B cell (primary cell): ENCODE measurements at regions not wholly inside any gene's neighbourhood (a gene's known extent, or its start where the extent isn't known, plus 50 kb on each side); places are given as distances from the start of the nearest gene placed in this dataset.

Source experiments
- EZH2 ChIP-seq: IDR thresholded peaks from 2 replicates; pipeline ENCODE4 v1.6.1; 2012; ENCODE audit warnings: borderline replicate concordance, low read depth, mild to moderate bottlenecking, moderate library complexity, low read length; ENCODE audit not compliant: insufficient read depth, poor library complexity, severe bottlenecking
- TF ChIP-seq, protein P1 (sequence below): fragments of 200-600 bp; IDR thresholded peaks from one replicate; pipeline ENCODE4 v1.8.0; 2022; ENCODE audit warnings: antibody characterized with exemption, mild to moderate bottlenecking

DNA sequence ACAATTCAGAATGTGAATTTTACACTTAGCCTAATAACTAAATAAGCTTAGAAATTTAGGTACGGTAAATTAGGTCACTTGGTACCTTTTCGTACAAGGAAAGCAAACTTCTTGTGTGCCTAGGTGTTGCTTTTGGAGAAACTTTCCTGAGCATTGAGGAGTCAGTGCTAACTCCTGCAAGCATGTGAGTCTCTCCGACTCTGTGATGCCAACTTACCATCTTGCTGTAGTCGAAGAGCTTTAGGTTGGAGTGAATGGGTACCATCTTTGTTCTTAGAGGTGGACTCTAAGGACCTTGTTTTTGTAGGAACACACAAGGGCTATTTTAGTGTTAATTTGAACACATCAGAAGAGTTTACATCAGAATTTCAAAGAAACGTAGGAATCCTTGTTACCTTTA, 688.9 kb downstream of the USP25 start:
- TF ChIP-seq, protein P1, sequence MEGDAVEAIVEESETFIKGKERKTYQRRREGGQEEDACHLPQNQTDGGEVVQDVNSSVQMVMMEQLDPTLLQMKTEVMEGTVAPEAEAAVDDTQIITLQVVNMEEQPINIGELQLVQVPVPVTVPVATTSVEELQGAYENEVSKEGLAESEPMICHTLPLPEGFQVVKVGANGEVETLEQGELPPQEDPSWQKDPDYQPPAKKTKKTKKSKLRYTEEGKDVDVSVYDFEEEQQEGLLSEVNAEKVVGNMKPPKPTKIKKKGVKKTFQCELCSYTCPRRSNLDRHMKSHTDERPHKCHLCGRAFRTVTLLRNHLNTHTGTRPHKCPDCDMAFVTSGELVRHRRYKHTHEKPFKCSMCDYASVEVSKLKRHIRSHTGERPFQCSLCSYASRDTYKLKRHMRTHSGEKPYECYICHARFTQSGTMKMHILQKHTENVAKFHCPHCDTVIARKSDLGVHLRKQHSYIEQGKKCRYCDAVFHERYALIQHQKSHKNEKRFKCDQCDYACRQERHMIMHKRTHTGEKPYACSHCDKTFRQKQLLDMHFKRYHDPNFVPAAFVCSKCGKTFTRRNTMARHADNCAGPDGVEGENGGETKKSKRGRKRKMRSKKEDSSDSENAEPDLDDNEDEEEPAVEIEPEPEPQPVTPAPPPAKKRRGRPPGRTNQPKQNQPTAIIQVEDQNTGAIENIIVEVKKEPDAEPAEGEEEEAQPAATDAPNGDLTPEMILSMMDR: no peak
- no peak for TF ChIP-seq EZH2
